ENCODE measurements at regions not wholly inside any gene's neighbourhood (a gene's known extent, or its start where the extent isn't known, plus 50 kb on each side); places are given as distances from the start of the nearest gene placed in this dataset.

GRCh38 chr2:71811157-71811556 is 336.5 kb downstream of the CYP26B1 start:
- TF ChIP-seq EZH2 (IDR thresholded peaks at IDR 0.05; ENCODE audit: borderline replicate concordance, control insufficient read depth, low read depth, low read length) (no peak), SMC3 (IDR thresholded peaks at IDR 0.05; ENCODE audit: borderline replicate concordance, low read length) (no peak), ETV6 (conservative IDR thresholded peaks at IDR 0.05 in 1 of 2, IDR thresholded peaks at IDR 0.05 in 1 of 2; ENCODE audit: borderline replicate concordance in 1 of 2, low read depth in 1 of 2) (no peak), NR2C1 (IDR thresholded peaks at IDR 0.05) (no peak), POLR2A (IDR thresholded peaks at IDR 0.05; ENCODE audit: low read depth, low read length) (no peak), NFYB (IDR thresholded peaks at IDR 0.05; ENCODE audit: insufficient read depth, low read depth, low read length) (no peak), SIX5 (IDR thresholded peaks at IDR 0.05; ENCODE audit: low read depth, low read length, severe bottlenecking) (no peak), CREB1 (IDR thresholded peaks at IDR 0.05; ENCODE audit: low read depth) (no peak), CTCF (IDR thresholded peaks at IDR 0.05 in 2 of 3, conservative IDR thresholded peaks at IDR 0.05 in 1 of 3; ENCODE audit: control insufficient read depth in 2 of 3, extremely low read depth in 1 of 3, insufficient read depth in 1 of 3, low read depth in 3 of 3, low read length in 3 of 3) (no peak), RAD51 (IDR thresholded peaks at IDR 0.05) (no peak)

Data from GM12878 (cell line).